ENCODE measurements at regions not wholly inside any gene's neighbourhood (a gene's known extent, or its start where the extent isn't known, plus 50 kb on each side); places are given as distances from the start of the nearest gene placed in this dataset.
"Not testable (repeated sequence)": the region's sequence is repeated elsewhere in the genome, so short reads cannot be mapped to it uniquely, and the experiment has no call there.

- not testable (repeated sequence) for DNase-seq
Observed at GRCh38 chr3:139116631-139117030, 71.9 kb upstream of the PRR23C start.

GRCh38 chr3:139117136-139117675, 72.5 kb upstream of the PRR23C start:
- DNase-seq: no peak

- DNase-seq: no peak
Observed at GRCh38 chr3:139117883-139118760, 73.4 kb upstream of the PRR23C start.

GRCh38 chr3:139118835-139119234, 74.1 kb upstream of the PRR23C start:
- DNase-seq: no peak

GRCh38 chr3:139119331-139120025, 74.8 kb upstream of the PRR23C start:
- no peak for DNase-seq

- no peak for DNase-seq
Observed at GRCh38 chr3:139120086-139121056, 75.7 kb upstream of the PRR23C start.

- DNase-seq: no peak
Observed at GRCh38 chr3:139121513-139122220, 77.0 kb upstream of the PRR23C start.

- DNase-seq: no peak
Observed at GRCh38 chr3:139122221-139122581, 77.5 kb upstream of the PRR23C start.

GRCh38 chr3:139122612-139123011, 77.9 kb upstream of the PRR23C start:
- no peak for DNase-seq

GRCh38 chr3:139123377-139124095, 78.8 kb upstream of the PRR23C start:
- no peak for DNase-seq

- no peak for DNase-seq
Observed at GRCh38 chr3:139124197-139124596, 79.5 kb upstream of the PRR23C start.

GRCh38 chr3:139127101-139127500, 82.4 kb upstream of the PRR23C start:
- no peak for DNase-seq

- DNase-seq: not testable (repeated sequence)
Observed at GRCh38 chr3:139127629-139128028, 82.9 kb upstream of the PRR23C start.

- DNase-seq: no peak
Observed at GRCh38 chr3:139128803-139129202, 84.1 kb upstream of the PRR23C start.

- DNase-seq: no peak
Observed at GRCh38 chr3:139129892-139130291, 85.2 kb upstream of the PRR23C start.

- DNase-seq: no peak
Observed at GRCh38 chr3:139130390-139131140, 85.9 kb upstream of the PRR23C start.

- DNase-seq: no peak
Observed at GRCh38 chr3:139131951-139132350, 87.3 kb upstream of the PRR23C start.

- no peak for DNase-seq
Observed at GRCh38 chr3:139132976-139133375, 88.3 kb upstream of the PRR23C start.

- DNase-seq: no peak
Observed at GRCh38 chr3:139134678-139135372, 90.1 kb upstream of the PRR23C start.

- no peak for DNase-seq
Observed at GRCh38 chr3:139135657-139136056, 91.0 kb upstream of the PRR23C start.

Measured in NCI-H510A treated with DMSO at 0.1 percent for 48 hours (cell line).